ENCODE measurements at regions not wholly inside any gene's neighbourhood (a gene's known extent, or its start where the extent isn't known, plus 50 kb on each side); places are given as distances from the start of the nearest gene placed in this dataset.
A peak's percentile ranks its signal among the peaks of the same experiment; 100 is the strongest.

DNA sequence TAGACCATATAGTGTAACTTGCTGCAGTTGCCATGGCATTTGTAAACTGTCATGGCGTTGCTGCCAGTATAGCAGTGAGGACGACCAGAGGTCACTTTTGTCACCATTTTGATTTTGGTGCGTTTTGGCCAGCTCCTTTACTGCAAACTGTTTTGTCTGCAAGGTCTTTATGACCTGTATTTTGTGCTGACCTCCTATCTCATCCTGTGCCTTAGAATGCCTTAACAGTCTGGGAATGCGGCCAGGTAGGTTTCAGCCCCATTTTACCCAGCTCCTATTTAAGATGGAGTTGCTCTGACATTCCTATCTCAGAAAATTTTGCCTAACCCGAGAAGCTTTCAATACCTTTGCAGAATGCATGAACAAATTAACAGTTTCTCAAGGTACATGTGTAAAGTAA, 914.4 kb upstream of the ACO1 start:
- DNase-seq: no peak
- Mint-ChIP-seq H3K27ac (no peak overlapping the region), H3K4me3 (no peak overlapping the region), H3K9me3 (peaks cover 10% of the 10 kb centered on the region), H3K4me1 (ENCODE audit: low read depth) (peaks cover 13% of the 10 kb centered on the region), H3K27me3 (no peaks in the 10 kb centered on the region), H3K36me3 (ENCODE audit: low read depth) (no peaks in the 10 kb centered on the region)

DNA sequence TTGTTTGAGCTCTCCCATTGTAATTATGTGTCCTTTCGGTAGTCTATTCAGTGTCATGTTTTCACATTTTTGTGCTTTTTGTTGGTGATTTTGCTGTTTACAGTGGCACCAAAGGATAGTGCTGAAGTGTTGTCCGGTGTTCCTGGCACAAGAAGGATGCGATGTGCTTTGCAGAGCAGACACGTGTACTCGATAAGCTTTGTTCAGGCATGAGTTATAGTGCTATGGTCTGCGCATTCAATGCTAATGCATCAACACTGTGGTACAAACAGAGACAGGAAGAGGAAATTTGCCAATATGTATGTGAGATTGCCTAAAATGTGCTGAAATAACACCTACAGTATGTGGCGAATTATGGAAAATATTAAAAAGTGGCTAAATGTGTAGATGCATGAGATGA, 913.4 kb upstream of the ACO1 start:
- peaks cover 13% of the 10 kb centered on the region for H3K4me1 Mint-ChIP-seq (ENCODE audit: low read depth)
- no peak for DNase-seq
- peaks cover 6% of the 10 kb centered on the region for H3K9me3 Mint-ChIP-seq
- H3K27me3 Mint-ChIP-seq: no peaks in the 10 kb centered on the region
- no peaks in the 10 kb centered on the region for H3K36me3 Mint-ChIP-seq (ENCODE audit: low read depth)
- H3K4me3 Mint-ChIP-seq: no peak overlapping the region
- no peak overlapping the region for H3K27ac Mint-ChIP-seq

DNA sequence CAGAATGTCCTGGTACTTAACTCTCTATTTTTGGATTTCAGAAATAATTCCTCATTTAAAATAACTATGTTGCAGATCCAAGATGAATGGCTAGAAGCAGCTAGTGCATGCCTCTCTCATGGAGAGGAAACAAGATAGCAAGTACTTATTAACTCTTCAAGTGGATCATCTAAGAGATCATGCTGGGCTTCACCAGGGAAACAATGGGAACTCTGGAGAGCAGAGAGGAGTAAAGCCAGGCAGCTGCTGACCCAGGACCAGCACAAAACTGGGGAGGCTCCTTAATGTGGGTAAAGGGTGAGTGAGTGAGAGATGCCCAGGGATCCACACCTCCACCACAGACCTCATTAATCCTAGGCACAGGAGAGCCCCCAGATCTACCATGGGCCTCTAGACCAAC, 897.8 kb upstream of the ACO1 start:
- no peak overlapping the region for H3K4me3 Mint-ChIP-seq
- no peak overlapping the region for H3K27ac Mint-ChIP-seq
- peaks cover 4% of the 10 kb centered on the region for H3K9me3 Mint-ChIP-seq
- H3K27me3 Mint-ChIP-seq: no peaks in the 10 kb centered on the region
- no peaks in the 10 kb centered on the region for H3K36me3 Mint-ChIP-seq (ENCODE audit: low read depth)
- no peaks in the 10 kb centered on the region for H3K4me1 Mint-ChIP-seq (ENCODE audit: low read depth)
- no peak for DNase-seq

DNA sequence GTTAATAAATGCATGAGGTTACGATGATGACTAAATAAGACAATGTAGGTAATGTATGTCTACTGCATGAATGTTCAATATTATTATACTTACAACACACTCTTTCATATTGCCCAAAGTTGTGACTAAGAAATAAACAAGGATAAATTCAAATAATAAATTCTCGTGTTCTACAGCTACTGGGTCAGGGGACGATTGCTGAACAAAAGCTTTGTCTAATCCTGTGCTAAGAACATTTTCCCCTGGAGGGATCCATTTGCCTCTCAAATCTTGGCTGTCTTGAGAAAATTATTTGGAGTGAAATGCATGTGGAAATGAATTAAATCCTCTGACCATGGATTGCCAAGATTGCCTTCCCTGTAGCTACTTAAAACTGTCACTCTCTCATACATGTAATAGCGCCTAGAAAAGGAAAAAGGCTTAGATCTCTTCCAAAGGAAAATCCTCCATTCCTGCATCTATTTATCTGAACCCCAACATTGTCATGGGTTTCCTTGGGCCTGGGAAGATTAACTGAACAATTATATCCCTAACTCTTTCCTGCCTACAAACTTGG, 893.8 kb upstream of the ACO1 start:
- Mint-ChIP-seq H3K4me3 (no peak overlapping the region), H3K4me1 (ENCODE audit: low read depth) (peaks cover 2% of the 10 kb centered on the region), H3K36me3 (ENCODE audit: low read depth) (no peaks in the 10 kb centered on the region), H3K9me3 (no peaks in the 10 kb centered on the region), H3K27me3 (no peaks in the 10 kb centered on the region), H3K27ac (no peak overlapping the region)
- DNase-seq: no peak

DNA sequence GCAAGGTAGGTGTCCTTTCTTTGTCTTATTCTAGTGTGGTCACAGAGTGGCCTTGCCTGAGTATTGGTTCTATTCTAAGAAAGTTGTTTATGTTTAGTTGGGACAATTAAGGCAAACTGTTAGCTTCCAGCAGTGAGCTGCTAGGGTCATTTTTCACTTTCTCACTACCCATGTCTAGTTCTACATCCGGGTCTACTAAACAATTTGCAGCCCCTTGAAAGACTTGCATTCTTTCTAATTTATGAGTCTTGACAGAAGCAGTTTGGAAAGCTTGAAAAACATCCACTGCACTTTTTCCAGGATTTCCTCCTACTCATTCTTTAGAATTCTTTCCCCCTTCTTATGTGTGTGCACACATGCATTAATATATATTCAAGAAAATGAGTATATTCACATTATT, 892.2 kb upstream of the ACO1 start:
- Mint-ChIP-seq H3K9me3 (peaks cover 11% of the 10 kb centered on the region), H3K4me1 (ENCODE audit: low read depth) (peaks cover 2% of the 10 kb centered on the region), H3K27ac (no peak overlapping the region), H3K4me3 (no peak overlapping the region), H3K36me3 (ENCODE audit: low read depth) (no peaks in the 10 kb centered on the region), H3K27me3 (no peaks in the 10 kb centered on the region)
- no peak for DNase-seq

DNA sequence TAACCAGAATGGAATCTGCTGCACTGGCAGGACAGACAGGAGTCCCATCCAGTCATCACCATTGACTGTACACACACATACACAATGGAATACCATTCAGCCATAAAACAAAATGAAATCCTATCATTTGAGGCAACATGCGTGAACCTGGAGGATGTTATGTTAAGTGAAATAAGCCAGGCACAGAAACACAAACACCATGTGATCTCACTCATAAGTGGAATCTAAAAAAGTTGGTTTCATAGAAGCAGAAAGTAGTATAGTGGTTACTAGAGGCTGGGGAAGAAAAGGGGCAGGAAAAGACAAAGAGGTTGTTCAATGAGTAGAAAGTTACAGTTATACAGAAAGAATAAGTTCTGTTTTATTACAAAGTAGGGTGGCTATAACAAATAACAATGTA, 884.0 kb upstream of the ACO1 start:
- Mint-ChIP-seq H3K4me1 (ENCODE audit: low read depth) (peaks cover 6% of the 10 kb centered on the region), H3K4me3 (no peak overlapping the region), H3K36me3 (ENCODE audit: low read depth) (no peaks in the 10 kb centered on the region), H3K27me3 (no peaks in the 10 kb centered on the region), H3K9me3 (peaks cover 11% of the 10 kb centered on the region), H3K27ac (no peak overlapping the region)
- DNase-seq: no peak

DNA sequence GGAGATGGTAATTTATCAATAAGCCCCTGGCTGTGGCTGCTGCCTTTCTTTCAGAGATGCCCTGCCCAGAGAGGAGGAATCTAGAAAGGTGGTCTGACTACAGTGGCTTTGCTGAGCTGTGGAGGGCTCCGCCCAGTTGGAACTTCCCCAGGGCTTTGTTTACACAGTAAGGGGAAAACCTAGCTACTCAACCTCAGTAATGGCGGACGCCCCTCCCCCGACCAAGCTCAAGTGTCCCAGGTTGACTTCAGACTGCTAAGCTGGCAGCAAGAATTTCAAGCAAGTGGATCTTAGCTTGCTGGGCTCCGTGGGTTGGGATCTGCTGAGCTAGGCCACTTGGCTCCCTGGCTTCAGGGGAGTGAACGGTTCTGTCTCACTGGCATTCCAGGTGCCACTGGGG, 865.4 kb upstream of the ACO1 start:
- no peak overlapping the region for H3K27ac Mint-ChIP-seq
- H3K4me1 Mint-ChIP-seq (ENCODE audit: low read depth): peaks cover 9% of the 10 kb centered on the region
- H3K4me3 Mint-ChIP-seq: no peak overlapping the region
- H3K9me3 Mint-ChIP-seq: peaks cover 2% of the 10 kb centered on the region
- peak; percentile 38 for DNase-seq
- no peaks in the 10 kb centered on the region for H3K36me3 Mint-ChIP-seq (ENCODE audit: low read depth)
- no peaks in the 10 kb centered on the region for H3K27me3 Mint-ChIP-seq

DNA sequence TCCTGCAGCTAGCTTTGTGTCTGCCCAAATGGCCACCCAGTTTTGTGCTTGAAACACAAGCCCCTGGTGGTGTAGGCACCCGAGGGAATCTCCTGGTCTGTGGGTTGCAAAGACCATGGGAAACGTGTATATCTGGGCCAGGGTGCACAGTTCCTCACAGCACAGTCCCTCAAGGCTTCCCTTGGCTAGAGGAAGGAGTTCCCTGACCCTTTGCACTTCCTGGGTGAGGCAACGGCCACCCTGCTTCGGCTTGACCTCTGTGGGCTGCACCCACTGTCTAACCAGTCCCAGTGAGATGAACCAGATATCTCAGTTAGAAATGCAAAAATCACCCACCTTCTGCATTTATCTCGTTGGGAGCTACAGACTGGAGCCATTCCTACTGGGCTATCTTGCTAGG, 865.0 kb upstream of the ACO1 start:
- Mint-ChIP-seq H3K9me3 (peaks cover 2% of the 10 kb centered on the region), H3K27me3 (no peaks in the 10 kb centered on the region), H3K4me1 (ENCODE audit: low read depth) (peaks cover 9% of the 10 kb centered on the region)

DNA sequence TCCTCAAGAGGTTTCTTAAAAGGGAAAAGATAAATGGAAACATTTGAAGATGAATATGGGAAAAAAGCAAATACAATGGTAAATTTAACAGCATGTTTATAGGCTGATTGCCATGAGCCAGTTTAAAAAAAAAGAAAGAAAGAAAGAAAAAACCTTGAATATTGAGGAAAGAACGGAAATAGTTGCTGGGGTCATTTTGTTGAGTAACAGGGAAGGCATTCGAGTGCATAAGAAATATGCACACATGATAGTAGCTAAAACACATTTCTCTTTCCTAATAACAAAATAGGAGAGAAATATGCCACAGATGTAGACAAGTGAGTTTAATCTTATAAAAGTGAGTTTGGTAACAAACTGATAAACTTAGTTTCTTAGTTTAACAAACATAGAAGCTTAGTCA, 864.6 kb upstream of the ACO1 start:
- Mint-ChIP-seq H3K4me1 (ENCODE audit: low read depth) (peaks cover 9% of the 10 kb centered on the region), H3K27ac (no peak overlapping the region), H3K36me3 (ENCODE audit: low read depth) (no peaks in the 10 kb centered on the region), H3K27me3 (no peaks in the 10 kb centered on the region), H3K4me3 (no peak overlapping the region), H3K9me3 (peaks cover 2% of the 10 kb centered on the region)
- DNase-seq: no peak

More for the DNA sequence above, 865.0 kb upstream of the ACO1 start:
- no peak for DNase-seq
- H3K36me3 Mint-ChIP-seq (ENCODE audit: low read depth): no peaks in the 10 kb centered on the region
- H3K27ac Mint-ChIP-seq: no peak overlapping the region
- no peak overlapping the region for H3K4me3 Mint-ChIP-seq

DNA sequence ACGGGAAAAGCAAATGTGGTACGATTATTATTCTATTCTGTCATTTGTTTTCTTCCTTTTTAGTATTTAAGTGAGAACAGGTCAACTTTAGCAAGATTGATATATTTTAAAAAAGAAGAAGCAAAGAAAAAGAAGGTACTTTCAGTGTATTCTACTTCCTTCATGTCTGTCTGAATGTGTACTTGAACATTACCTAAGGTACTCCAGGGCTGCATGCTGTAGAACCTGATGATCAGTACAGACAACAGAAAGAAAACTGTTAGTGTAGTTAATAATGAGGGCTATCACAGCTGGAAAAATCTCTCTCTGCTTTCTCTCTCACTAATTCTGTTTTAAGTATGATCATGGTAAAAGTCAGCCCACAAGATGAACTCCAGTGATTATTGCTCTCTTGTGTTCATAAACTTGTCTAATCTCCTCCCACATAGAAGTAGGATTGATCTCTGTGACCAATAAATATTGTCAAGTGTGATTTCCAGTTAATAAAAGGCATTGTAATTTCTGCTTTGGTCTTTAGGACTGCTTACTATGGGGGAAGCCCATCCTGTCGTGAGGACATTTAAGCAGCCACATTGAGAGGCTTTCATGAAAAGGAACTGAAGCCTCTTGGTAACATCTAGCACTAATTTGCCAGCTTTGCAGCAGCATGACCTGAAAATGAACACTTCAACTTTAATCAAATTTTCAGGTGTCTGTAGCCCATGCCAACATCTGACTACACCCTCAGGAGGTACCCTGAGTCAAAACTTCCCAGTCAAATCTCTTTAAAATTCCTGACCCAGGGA, 864.0 kb upstream of the ACO1 start:
- Mint-ChIP-seq H3K9me3 (no peaks in the 10 kb centered on the region), H3K4me1 (ENCODE audit: low read depth) (peaks cover 9% of the 10 kb centered on the region), H3K27me3 (no peaks in the 10 kb centered on the region), H3K36me3 (ENCODE audit: low read depth) (no peaks in the 10 kb centered on the region), H3K27ac (no peak overlapping the region), H3K4me3 (no peak overlapping the region)
- DNase-seq: no peak

DNA sequence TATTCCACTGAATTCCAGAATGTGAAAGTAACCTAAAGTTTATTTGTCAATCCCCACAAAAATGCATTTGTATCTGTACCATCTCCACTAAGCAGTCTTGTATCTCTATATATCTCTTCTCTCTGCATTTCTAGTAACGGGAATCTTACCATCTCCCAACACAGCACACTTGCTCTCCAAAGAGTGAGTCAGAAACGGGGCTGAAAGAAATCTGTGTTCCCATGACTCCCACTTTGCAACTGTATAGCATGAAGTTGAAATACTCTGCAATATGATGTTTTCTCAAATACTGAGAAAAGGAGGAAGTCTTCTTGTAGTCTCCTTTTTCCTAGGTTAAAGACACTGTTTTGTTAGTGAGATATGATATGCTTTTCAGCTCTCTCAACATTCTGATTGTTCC, 848.8 kb upstream of the ACO1 start:
- Mint-ChIP-seq H3K4me1 (ENCODE audit: low read depth) (no peaks in the 10 kb centered on the region), H3K4me3 (no peak overlapping the region), H3K36me3 (ENCODE audit: low read depth) (no peaks in the 10 kb centered on the region), H3K27ac (no peak overlapping the region), H3K27me3 (no peaks in the 10 kb centered on the region), H3K9me3 (no peaks in the 10 kb centered on the region)
- DNase-seq: no peak

DNA sequence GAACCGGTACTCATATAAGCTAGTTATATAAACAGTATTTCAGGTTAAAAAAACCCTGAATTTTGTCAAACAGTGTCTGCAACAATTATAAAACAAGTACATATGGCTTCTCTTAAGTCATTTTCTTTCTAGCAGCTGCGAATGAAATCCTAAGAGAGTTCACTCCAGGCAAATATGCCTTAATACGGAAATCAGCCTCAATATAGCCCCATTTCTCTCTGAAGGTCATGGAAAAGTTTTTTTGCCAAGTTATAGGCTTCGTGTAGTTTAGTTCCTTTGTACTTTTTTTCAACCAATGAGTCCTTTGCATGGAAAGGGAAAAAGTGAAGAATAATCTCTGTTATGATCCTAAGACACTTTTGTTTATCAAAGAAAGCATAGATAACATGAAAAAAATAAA, 848.0 kb upstream of the ACO1 start:
- no peak overlapping the region for H3K4me3 Mint-ChIP-seq
- H3K27ac Mint-ChIP-seq: no peak overlapping the region
- no peaks in the 10 kb centered on the region for H3K27me3 Mint-ChIP-seq
- DNase-seq: no peak
- no peaks in the 10 kb centered on the region for H3K36me3 Mint-ChIP-seq (ENCODE audit: low read depth)
- H3K4me1 Mint-ChIP-seq (ENCODE audit: low read depth): peaks cover under 1% of the 10 kb centered on the region
- H3K9me3 Mint-ChIP-seq: no peaks in the 10 kb centered on the region

DNA sequence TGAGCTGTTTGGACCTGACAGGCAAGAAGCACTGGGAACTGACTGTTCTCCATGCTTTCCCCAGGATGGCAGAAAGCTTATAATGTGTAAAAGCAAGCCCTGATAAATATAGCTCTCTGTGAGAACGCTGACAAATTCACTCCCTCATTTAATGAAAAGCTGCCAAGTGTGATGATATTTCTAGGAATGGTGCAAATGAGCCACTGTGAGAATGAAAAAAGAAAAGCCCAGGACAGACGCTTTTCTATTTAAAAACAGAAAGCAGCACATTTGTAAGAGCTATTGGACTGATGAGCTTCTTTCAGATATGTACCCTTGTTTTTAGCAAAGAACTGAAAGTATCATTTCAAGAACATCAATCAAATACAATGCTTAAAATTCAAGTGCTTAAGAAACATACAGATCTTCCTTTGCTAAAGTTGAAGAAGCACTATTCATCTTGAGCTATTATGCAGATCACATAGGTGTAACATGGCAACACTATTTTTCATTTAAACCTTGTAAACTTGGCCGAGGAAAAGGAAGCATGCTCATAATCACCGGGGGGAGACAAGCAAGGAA, 842.6 kb upstream of the ACO1 start:
- Mint-ChIP-seq H3K27ac (no peak overlapping the region), H3K4me3 (no peak overlapping the region), H3K27me3 (no peaks in the 10 kb centered on the region), H3K9me3 (no peaks in the 10 kb centered on the region), H3K36me3 (ENCODE audit: low read depth) (no peaks in the 10 kb centered on the region), H3K4me1 (ENCODE audit: low read depth) (peaks cover 19% of the 10 kb centered on the region)
- DNase-seq: no peak

DNA sequence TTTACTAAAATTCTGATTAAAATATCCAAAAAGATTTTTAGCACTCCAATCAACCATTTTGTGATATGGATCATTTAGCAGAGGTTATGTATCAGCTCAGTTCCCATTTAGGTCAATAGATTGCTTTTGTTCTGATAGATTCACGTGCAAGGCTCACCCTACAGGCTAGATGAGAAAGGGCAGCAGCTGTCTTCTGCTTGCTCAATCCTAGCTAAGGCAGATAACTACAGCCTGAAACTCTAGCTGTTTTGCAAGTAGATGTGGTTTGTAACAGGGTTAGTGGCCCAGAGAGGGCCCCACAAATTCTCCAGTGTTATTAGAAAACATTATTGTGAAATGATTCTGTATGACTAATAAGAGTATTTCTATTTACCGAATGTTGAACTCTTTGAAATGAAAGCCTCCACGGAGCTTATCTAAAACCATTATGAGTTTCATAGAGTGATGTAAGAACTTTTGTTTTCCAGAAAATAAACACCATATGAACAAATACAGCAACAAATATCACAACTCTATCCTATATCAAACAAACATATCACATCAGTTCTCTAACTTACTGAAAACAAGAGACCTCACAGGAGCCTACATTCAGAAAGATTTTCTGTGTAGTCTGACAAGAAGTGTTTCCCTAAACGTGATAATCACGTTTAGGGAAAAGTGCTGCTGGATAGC, 841.9 kb upstream of the ACO1 start:
- no peak overlapping the region for H3K27ac Mint-ChIP-seq
- DNase-seq: no peak
- H3K27me3 Mint-ChIP-seq: no peaks in the 10 kb centered on the region
- no peaks in the 10 kb centered on the region for H3K9me3 Mint-ChIP-seq
- peaks cover 19% of the 10 kb centered on the region for H3K4me1 Mint-ChIP-seq (ENCODE audit: low read depth)
- H3K36me3 Mint-ChIP-seq (ENCODE audit: low read depth): no peaks in the 10 kb centered on the region
- no peak overlapping the region for H3K4me3 Mint-ChIP-seq

DNA sequence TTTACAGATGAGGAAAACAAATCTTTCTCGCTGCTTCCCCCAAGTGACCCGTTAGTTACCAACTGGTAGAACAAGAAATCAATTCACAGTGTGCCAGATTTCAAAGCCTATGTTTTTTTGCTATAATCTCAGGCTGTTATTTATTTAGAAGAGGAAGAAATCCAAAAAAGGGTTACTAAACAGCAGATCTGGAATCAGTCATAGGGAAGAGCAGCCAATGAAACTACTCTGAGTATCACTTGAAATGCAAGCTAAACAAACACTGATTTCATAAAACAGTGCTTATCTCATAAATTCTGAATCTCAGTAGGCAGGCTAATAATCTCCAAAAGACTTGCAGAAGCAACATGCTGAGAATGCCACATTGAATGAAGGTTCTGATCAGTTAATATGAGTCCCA, 829.5 kb upstream of the ACO1 start:
- H3K9me3 Mint-ChIP-seq: peaks cover 2% of the 10 kb centered on the region
- H3K4me3 Mint-ChIP-seq: no peak overlapping the region
- no peak for DNase-seq
- H3K27me3 Mint-ChIP-seq: no peaks in the 10 kb centered on the region
- H3K27ac Mint-ChIP-seq: no peak overlapping the region
- no peaks in the 10 kb centered on the region for H3K36me3 Mint-ChIP-seq (ENCODE audit: low read depth)
- H3K4me1 Mint-ChIP-seq (ENCODE audit: low read depth): no peaks in the 10 kb centered on the region

All from activated T-cell treated with anti-CD3 and anti-CD28 coated beads, Interleukin-2, amount 50 U/mL, for 24 hours (primary cell).